ENCODE measurements at regions not wholly inside any gene's neighbourhood (a gene's known extent, or its start where the extent isn't known, plus 50 kb on each side); places are given as distances from the start of the nearest gene placed in this dataset.

GRCh38 chr2:8101614-8102277, 580.1 kb upstream of the ID2 start:
- TF ChIP-seq, protein P1, sequence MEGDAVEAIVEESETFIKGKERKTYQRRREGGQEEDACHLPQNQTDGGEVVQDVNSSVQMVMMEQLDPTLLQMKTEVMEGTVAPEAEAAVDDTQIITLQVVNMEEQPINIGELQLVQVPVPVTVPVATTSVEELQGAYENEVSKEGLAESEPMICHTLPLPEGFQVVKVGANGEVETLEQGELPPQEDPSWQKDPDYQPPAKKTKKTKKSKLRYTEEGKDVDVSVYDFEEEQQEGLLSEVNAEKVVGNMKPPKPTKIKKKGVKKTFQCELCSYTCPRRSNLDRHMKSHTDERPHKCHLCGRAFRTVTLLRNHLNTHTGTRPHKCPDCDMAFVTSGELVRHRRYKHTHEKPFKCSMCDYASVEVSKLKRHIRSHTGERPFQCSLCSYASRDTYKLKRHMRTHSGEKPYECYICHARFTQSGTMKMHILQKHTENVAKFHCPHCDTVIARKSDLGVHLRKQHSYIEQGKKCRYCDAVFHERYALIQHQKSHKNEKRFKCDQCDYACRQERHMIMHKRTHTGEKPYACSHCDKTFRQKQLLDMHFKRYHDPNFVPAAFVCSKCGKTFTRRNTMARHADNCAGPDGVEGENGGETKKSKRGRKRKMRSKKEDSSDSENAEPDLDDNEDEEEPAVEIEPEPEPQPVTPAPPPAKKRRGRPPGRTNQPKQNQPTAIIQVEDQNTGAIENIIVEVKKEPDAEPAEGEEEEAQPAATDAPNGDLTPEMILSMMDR (IDR thresholded peaks at IDR 0.05): no peak
- TF ChIP-seq EP300 (IDR thresholded peaks at IDR 0.05; ENCODE audit: low read depth): no peak
